Panc1 (cell line): ENCODE measurements at regions not wholly inside any gene's neighbourhood (a gene's known extent, or its start where the extent isn't known, plus 50 kb on each side); places are given as distances from the start of the nearest gene placed in this dataset.

Source experiments
- CTCF ChIP-seq: fragments of 450-650 bp; IDR thresholded peaks from 2 replicates; pipeline ENCODE4 v1.5.1; 2017; ENCODE audit warnings: mild to moderate bottlenecking
- REST ChIP-seq, 2 experiments: IDR thresholded peaks; 2 replicates each; pipeline ENCODE4 v1.6.1; 2011 to 2012; ENCODE audit warnings: low read depth in 2 of 2, control low read depth in 1 of 2, low read length in 1 of 2, mild to moderate bottlenecking in 1 of 2, moderate library complexity in 1 of 2; ENCODE audit not compliant: insufficient read depth in 1 of 2

DNA sequence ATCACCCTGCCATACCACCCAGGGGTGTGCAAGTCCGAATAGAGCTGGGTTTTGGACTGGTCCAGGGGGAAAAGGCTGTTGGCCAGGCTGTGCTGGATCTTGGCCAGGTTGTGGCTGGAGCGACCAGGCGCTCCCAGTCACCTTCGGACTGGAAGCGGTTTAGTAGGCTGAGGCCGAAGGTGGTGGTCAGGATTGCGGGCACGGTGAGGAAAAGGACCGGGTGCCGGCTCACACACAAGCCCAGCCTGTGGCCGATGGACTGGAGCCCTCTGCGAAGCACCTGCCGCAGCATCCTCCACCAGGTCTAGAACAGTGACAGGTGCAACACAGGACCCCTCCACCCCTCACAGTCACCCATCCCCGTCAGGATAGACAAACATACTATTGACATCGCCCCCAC lies 590.6 kb upstream of the PTCHD4 start:
- TF ChIP-seq CTCF (no peak), REST (IDR thresholded peaks at IDR 0.05; ENCODE audit: insufficient read depth in 1 of 2, low read depth in 2 of 2, low read length in 1 of 2) (no peak)
